HS-27A (cell line): ENCODE measurements at regions not wholly inside any gene's neighbourhood (a gene's known extent, or its start where the extent isn't known, plus 50 kb on each side); places are given as distances from the start of the nearest gene placed in this dataset.

Experiments used
- DNase-seq: peaks from one replicate; pipeline ENCODE4 v3.0.0-alpha.2; 2012; ENCODE audit warnings: low read depth, missing footprints

- DNase-seq = no peak
Measured at GRCh38 chr3:46090161-46090591, 62.9 kb upstream of the XCR1 start.

- DNase-seq = peak; percentile 86
Measured at GRCh38 chr3:46089237-46090011, 62.1 kb upstream of the XCR1 start.

GRCh38 chr3:46087871-46088270 lies 60.6 kb upstream of the XCR1 start:
- no peak for DNase-seq

GRCh38 chr3:46086986-46087385 lies 59.7 kb upstream of the XCR1 start:
- DNase-seq = no peak

- DNase-seq = no peak
Measured at GRCh38 chr3:46086083-46086437, 58.8 kb upstream of the XCR1 start.

GRCh38 chr3:46085421-46086082 lies 58.3 kb upstream of the XCR1 start:
- DNase-seq = no peak

- DNase-seq = no peak
Measured at GRCh38 chr3:46083956-46084355, 56.7 kb upstream of the XCR1 start.

GRCh38 chr3:46082849-46083248 lies 55.6 kb upstream of the XCR1 start:
- no peak for DNase-seq

- no peak for DNase-seq
Measured at GRCh38 chr3:46082021-46082420, 54.7 kb upstream of the XCR1 start.

- DNase-seq = no peak
Measured at GRCh38 chr3:46080969-46081345, 53.7 kb upstream of the XCR1 start.

- no peak for DNase-seq
Measured at GRCh38 chr3:46080124-46080968, 53.1 kb upstream of the XCR1 start.

- peak; percentile 84 for DNase-seq
Measured at GRCh38 chr3:46078712-46079400, 51.6 kb upstream of the XCR1 start.
